GM20000 (cell line): ENCODE measurements at regions not wholly inside any gene's neighbourhood (a gene's known extent, or its start where the extent isn't known, plus 50 kb on each side); places are given as distances from the start of the nearest gene placed in this dataset.

Experiments
- DNase-seq: peaks from one replicate; pipeline ENCODE4 v3.0.0; 2012; ENCODE audit warnings: low spot score
- CTCF ChIP-seq: IDR thresholded peaks from 2 replicates; pipeline ENCODE4 v1.5.1; 2012; ENCODE audit warnings: mild to moderate bottlenecking, control low read depth; ENCODE audit errors: extremely low read depth, missing control alignments

DNA sequence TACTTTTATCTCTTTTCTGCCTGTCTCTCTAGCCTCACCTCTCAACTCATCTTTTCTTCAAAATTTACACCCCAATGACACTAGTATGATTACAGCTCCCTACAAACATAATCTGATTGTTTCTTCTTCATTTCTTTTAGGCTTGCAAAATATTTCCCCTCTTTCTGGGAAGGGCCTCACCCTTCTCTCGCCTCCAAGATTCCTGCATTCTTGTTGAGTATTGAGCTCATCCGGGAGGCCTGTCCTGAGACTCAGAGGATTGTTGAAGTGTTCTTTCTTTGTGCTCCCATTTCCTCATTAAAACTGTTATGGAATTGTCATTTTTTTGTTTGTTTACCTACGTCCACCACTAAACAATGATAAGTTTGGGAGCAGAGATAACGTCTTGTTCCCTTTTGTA, 99.1 kb upstream of the CHRM3 start:
- no peak for TF ChIP-seq CTCF
- no peak for DNase-seq

DNA sequence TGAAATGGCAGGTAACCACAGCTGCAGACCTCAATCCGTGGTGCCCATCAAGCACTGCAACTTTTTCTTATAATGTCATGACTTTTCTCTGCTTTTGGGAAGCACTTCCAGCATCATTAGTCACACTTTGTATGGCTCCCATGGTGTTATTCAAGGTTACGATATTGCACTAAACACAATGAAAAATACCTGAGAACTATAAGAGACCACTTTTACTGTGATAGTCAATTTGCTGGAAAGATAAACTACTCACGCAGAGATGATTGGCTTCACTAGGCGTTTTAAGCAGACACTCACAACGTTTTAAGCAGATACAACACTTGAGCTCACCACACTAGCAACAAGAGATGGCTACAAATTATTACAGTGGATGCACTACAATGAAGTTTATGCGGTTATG, 103.2 kb upstream of the CHRM3 start:
- no peak for DNase-seq
- TF ChIP-seq CTCF = no peak

DNA sequence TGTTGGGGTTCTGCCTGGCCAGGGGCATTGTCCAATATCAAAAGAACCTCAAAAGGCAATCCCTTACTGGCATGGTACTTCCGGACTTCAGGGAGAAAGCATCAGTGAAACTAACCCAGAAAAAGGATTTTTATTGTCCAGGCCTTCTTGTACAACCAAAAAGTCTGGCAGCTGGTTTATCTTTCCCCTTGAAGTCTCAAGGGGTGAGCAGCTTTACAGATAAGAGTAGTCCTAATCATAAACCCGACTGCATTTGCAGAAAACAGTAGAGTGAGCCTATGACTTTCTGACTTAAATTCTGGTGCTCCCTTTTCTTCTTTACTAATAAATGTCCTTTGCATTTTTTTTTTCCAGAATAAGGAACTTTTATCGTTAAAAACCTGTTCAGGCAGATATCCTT, 104.0 kb upstream of the CHRM3 start:
- no peak for DNase-seq
- TF ChIP-seq CTCF = no peak

GRCh38 chr1:239276051-239276450, 110.3 kb upstream of the CHRM3 start:
- no peak for DNase-seq
- TF ChIP-seq CTCF = no peak

GRCh38 chr1:239274242-239274830, 112.0 kb upstream of the CHRM3 start:
- no peak for DNase-seq
- TF ChIP-seq CTCF = no peak

GRCh38 chr1:239270509-239270908, 115.9 kb upstream of the CHRM3 start:
- no peak for TF ChIP-seq CTCF
- DNase-seq = no peak

GRCh38 chr1:239269706-239270105, 116.7 kb upstream of the CHRM3 start:
- no peak for TF ChIP-seq CTCF
- no peak for DNase-seq
